Smooth muscle cell (in vitro differentiated cells): ENCODE measurements at regions not wholly inside any gene's neighbourhood (a gene's known extent, or its start where the extent isn't known, plus 50 kb on each side); places are given as distances from the start of the nearest gene placed in this dataset.

Source experiments
- DNase-seq: peaks from one replicate; lab custom pipeline; 2025; ENCODE audit not compliant: unreplicated experiment; lab: John Stamatoyannopoulos, UW
- H2AFZ ChIP-seq: fragments of 200-600 bp; sonication (generic); 2 replicates; pipeline ENCODE4 v1.6.0; 2016; ENCODE audit warnings: antibody characterized with exemption, low read depth, mild to moderate bottlenecking
- H3F3A ChIP-seq: fragments of 200-600 bp; sonication (generic); 2 replicates; pipeline ENCODE4 v1.6.0; 2017; ENCODE audit warnings: antibody characterized with exemption, low read depth
- H3K27ac ChIP-seq: fragments of 200-600 bp; sonication (generic); 2 replicates; pipeline ENCODE4 v1.5.1; 2016; ENCODE audit warnings: low read depth, mild to moderate bottlenecking
- H3K27me3 ChIP-seq: fragments of 200-600 bp; sonication (generic); 2 replicates; pipeline ENCODE4 v1.6.1; 2016; ENCODE audit warnings: low read depth, mild to moderate bottlenecking
- H3K36me3 ChIP-seq: fragments of 200-600 bp; sonication (generic); 2 replicates; pipeline ENCODE4 v1.5.1; 2016; ENCODE audit warnings: low read depth
- H3K4me1 ChIP-seq: fragments of 200-600 bp; sonication (generic); 2 replicates; pipeline ENCODE4 v1.5.1; 2016; ENCODE audit warnings: low read depth
- H3K4me2 ChIP-seq: fragments of 200-600 bp; sonication (generic); 2 replicates; pipeline ENCODE4 v1.6.0; 2016; ENCODE audit warnings: mild to moderate bottlenecking
- H3K4me3 ChIP-seq: fragments of 200-600 bp; sonication (generic); 2 replicates; pipeline ENCODE4 v1.5.1; 2016; ENCODE audit warnings: mild to moderate bottlenecking
- H3K79me2 ChIP-seq: fragments of 200-600 bp; sonication (generic); 2 replicates; pipeline ENCODE4 v1.6.0; 2016; ENCODE audit warnings: low read depth, mild to moderate bottlenecking
- H3K9ac ChIP-seq: fragments of 200-600 bp; sonication (generic); 2 replicates; pipeline ENCODE4 v1.6.0; 2016; ENCODE audit warnings: low read depth
- H3K9me3 ChIP-seq: fragments of 200-600 bp; sonication (generic); replicated peaks from 2 replicates; pipeline ENCODE4 v1.5.1; 2016; ENCODE audit warnings: low read depth
- H4K20me1 ChIP-seq: fragments of 200-600 bp; sonication (generic); 2 replicates; pipeline ENCODE4 v1.6.0; 2016; ENCODE audit warnings: low read depth
- WGBS: methylation state at CpG from one replicate; pipeline ENCODE4 v1.1.7; 2016; ENCODE audit warnings: low lambda C conversion rate; 5-methylcytosine and 5-hydroxymethylcytosine counted together
- TF ChIP-seq, protein P1 (sequence below): fragments of 200-600 bp; sonication (generic); IDR thresholded peaks from 2 replicates; pipeline ENCODE4 v1.5.1; 2017; ENCODE audit warnings: borderline replicate concordance, mild to moderate bottlenecking, antibody characterized with exemption; ENCODE audit not compliant: insufficient read depth, poor library complexity, severe bottlenecking

DNA sequence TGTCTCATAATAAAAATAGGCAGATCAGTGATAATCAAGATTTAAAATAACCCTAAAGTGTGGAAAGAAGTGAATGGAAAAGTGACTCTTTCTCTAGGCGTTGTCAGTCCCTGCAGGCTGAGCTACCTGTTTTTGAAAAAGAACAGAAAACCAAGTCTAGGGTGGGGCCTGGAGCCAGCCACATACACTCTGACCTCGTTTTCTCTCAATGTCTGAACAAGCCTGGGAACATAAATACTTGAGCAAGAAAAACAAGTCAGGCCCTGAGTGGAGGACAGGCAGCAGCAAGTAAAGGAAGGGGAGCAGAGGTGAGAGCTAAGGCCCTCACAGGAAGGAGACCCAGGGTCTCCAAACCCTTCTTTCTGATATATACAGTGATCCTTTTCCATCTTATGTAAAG is 91.7 kb upstream of the HPF1 start:
- TF ChIP-seq, protein P1, sequence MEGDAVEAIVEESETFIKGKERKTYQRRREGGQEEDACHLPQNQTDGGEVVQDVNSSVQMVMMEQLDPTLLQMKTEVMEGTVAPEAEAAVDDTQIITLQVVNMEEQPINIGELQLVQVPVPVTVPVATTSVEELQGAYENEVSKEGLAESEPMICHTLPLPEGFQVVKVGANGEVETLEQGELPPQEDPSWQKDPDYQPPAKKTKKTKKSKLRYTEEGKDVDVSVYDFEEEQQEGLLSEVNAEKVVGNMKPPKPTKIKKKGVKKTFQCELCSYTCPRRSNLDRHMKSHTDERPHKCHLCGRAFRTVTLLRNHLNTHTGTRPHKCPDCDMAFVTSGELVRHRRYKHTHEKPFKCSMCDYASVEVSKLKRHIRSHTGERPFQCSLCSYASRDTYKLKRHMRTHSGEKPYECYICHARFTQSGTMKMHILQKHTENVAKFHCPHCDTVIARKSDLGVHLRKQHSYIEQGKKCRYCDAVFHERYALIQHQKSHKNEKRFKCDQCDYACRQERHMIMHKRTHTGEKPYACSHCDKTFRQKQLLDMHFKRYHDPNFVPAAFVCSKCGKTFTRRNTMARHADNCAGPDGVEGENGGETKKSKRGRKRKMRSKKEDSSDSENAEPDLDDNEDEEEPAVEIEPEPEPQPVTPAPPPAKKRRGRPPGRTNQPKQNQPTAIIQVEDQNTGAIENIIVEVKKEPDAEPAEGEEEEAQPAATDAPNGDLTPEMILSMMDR, result no peak
- H3K4me1 ChIP-seq, result no peaks in the 10 kb centered on the region
- H3K4me3 ChIP-seq, result no peak overlapping the region
- H2AFZ ChIP-seq, result no peak overlapping the region
- no peaks in the 10 kb centered on the region for H3K27me3 ChIP-seq
- H3K27ac ChIP-seq, result no peak overlapping the region
- 61% methylated on average over 2 of the region's 2 CpGs for WGBS
- no peaks in the 10 kb centered on the region for H3K79me2 ChIP-seq
- H3K4me2 ChIP-seq, result no peak overlapping the region
- H3K36me3 ChIP-seq, result no peaks in the 10 kb centered on the region
- no peaks in the 10 kb centered on the region for H4K20me1 ChIP-seq
- H3K9ac ChIP-seq, result no peak overlapping the region
- no peak for DNase-seq
- no peaks in the 10 kb centered on the region for H3K9me3 ChIP-seq
- no peaks in the 10 kb centered on the region for H3F3A ChIP-seq

DNA sequence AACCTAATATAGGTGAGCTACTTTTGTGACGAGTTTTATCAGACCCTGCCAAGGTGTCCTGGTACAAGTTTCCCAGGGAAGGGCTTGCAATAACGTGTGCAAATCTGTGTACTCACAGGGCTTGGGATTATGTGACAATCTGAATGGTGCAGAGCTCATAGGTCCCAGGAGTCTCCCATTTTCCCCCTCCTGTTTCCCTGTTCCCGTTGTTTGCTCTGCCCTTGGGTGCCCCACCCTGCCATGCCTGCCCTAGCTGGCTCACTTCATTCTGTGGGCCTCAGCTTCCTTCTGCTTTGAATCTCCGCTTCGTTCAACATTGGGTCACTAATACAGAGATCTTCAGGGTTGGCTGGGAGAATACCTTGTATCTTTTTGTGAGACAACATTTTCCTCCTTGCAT is 90.3 kb upstream of the HPF1 start:
- Histone ChIP-seq H3K27me3 (no peaks in the 10 kb centered on the region), H3K4me3 (no peak overlapping the region), H4K20me1 (no peaks in the 10 kb centered on the region), H3K4me2 (no peak overlapping the region), H3F3A (no peaks in the 10 kb centered on the region), H3K9ac (no peak overlapping the region), H3K36me3 (no peaks in the 10 kb centered on the region), H2AFZ (no peak overlapping the region), H3K79me2 (no peaks in the 10 kb centered on the region), H3K27ac (no peak overlapping the region), H3K9me3 (no peaks in the 10 kb centered on the region), H3K4me1 (no peaks in the 10 kb centered on the region)
- DNase-seq, result no peak
- 68% methylated on average over 5 of the region's 5 CpGs for WGBS
- TF ChIP-seq, protein P1, result no peak

DNA sequence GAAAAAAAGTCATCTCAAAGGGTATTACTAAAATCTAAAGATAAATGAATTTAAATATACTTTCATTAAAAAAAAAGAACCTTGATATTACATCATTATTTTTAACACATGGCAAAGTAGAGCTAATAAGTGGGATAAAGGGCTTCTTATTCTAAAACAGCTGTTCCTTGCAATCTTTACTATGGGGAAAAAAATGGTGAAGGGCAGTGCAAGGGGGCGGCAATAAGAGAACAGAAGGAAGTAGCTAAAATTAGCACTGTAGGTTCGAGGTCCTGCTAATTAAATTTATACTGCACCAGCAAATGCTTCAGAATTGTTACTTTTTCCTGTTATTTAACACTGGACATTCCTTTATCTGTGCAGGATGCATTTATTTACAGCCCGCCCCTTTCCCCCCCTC is 89.4 kb upstream of the HPF1 start:
- Histone ChIP-seq H3K9ac (no peak overlapping the region), H3K79me2 (no peaks in the 10 kb centered on the region), H3K4me2 (no peak overlapping the region), H3K27me3 (no peaks in the 10 kb centered on the region), H4K20me1 (no peaks in the 10 kb centered on the region), H3K9me3 (no peaks in the 10 kb centered on the region), H2AFZ (no peak overlapping the region), H3K4me1 (no peaks in the 10 kb centered on the region), H3K4me3 (no peak overlapping the region), H3K36me3 (no peaks in the 10 kb centered on the region), H3K27ac (no peak overlapping the region), H3F3A (no peaks in the 10 kb centered on the region)
- WGBS, result 91% methylated on average over 3 of the region's 3 CpGs
- TF ChIP-seq, protein P1, result no peak
- no peak for DNase-seq

DNA sequence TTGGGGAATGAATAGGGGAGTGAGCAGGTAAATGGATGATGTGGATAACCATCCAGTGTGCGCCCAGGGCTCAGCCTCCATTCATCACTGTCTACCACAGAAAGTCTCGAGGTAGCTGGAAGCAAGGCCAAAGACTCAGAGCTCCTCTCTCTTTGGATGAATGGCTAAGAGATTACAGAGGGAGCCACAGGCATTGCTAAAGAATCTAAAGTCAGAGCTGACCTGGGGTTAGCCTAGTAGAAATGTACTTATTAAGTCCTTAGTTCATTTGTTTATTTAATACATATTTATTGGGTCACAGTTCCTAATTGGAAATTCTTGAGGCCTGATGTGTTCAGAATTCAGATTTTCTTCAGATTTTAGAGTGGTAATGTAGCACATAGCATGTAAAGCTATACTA is 88.7 kb upstream of the HPF1 start:
- no peak overlapping the region for H3K9ac ChIP-seq
- no peaks in the 10 kb centered on the region for H3F3A ChIP-seq
- H2AFZ ChIP-seq, result no peak overlapping the region
- no peak overlapping the region for H3K4me3 ChIP-seq
- no peaks in the 10 kb centered on the region for H3K79me2 ChIP-seq
- no peaks in the 10 kb centered on the region for H3K4me1 ChIP-seq
- no peaks in the 10 kb centered on the region for H3K36me3 ChIP-seq
- no peaks in the 10 kb centered on the region for H3K27me3 ChIP-seq
- H3K27ac ChIP-seq, result no peak overlapping the region
- no peaks in the 10 kb centered on the region for H4K20me1 ChIP-seq
- DNase-seq, result no peak
- 86% methylated on average over 2 of the region's 2 CpGs for WGBS
- no peaks in the 10 kb centered on the region for H3K9me3 ChIP-seq
- H3K4me2 ChIP-seq, result no peak overlapping the region
- TF ChIP-seq, protein P1, result no peak
